HL-60 (cell line): ENCODE measurements at regions not wholly inside any gene's neighbourhood (a gene's known extent, or its start where the extent isn't known, plus 50 kb on each side); places are given as distances from the start of the nearest gene placed in this dataset.
A peak's percentile ranks its signal among the peaks of the same experiment; 100 is the strongest.

Experiments
- DNase-seq, 2 experiments: peaks; one replicate each; pipeline ENCODE4 v3.0.0-alpha.2; 2010 to 2020; ENCODE audit warnings: low read depth in 1 of 2, low spot score in 1 of 2
- H3K27ac ChIP-seq: fragments of 250-450 bp; sonication (Bioruptor Pico); replicated peaks from 2 replicates; pipeline ENCODE4 v1.5.1; 2020; ENCODE audit warnings: mild to moderate bottlenecking, moderate library complexity
- H3K27me3 ChIP-seq: fragments of 250-450 bp; sonication (Bioruptor Pico); 2 replicates; pipeline ENCODE4 v1.5.1; 2021; ENCODE audit warnings: mild to moderate bottlenecking, moderate library complexity; ENCODE audit not compliant: insufficient read depth, poor library complexity, severe bottlenecking
- H3K4me3 ChIP-seq: replicated peaks from 2 replicates; pipeline ENCODE4 v1.5.1; 2011; ENCODE audit warnings: mild to moderate bottlenecking, control low read depth, low read length; ENCODE audit not compliant: insufficient read depth
- GABPA ChIP-seq: IDR thresholded peaks from 2 replicates; pipeline ENCODE4 v1.6.1; 2012; ENCODE audit warnings: low read depth
- POLR2AphosphoS5 ChIP-seq: IDR thresholded peaks from 2 replicates; pipeline ENCODE4 v1.6.1; 2012; ENCODE audit warnings: low read depth
- SPI1 ChIP-seq: IDR thresholded peaks from 2 replicates; pipeline ENCODE4 v1.6.1; 2012; ENCODE audit warnings: low read depth, mild to moderate bottlenecking, borderline replicate concordance
- TF ChIP-seq, protein P1 (sequence below): IDR thresholded peaks from one replicate; pipeline ENCODE4 v1.5.1; 2011; ENCODE audit warnings: low read length, control low read depth, inconsistent platforms; ENCODE audit not compliant: insufficient read depth
- TF ChIP-seq, protein P2 (sequence below): IDR thresholded peaks from 2 replicates; pipeline ENCODE4 v1.6.1; 2012; ENCODE audit warnings: low read depth; ENCODE audit not compliant: insufficient replicate concordance

DNA sequence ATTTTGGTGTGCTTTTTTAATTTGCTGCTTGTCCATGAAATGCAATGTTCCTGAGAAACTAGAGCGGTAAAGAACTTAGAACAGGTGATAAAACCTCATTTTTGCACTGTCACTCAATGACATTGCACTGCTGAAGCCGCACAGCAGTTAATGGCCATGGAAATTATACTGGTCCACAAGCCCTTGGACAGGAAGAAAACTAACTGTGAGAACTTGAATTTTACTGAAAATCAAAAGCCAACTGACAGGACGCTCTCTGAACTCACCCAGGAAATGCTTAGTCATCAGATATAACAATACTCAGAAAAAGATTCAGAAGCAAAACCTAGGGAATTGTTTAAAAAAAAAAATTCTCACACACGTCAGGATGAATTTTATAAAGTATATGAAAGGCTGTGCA, 246.4 kb upstream of the SLC7A11 start:
- TF ChIP-seq GABPA (no peak), POLR2AphosphoS5 (no peak), SPI1 (no peak)
- TF ChIP-seq, protein P1, sequence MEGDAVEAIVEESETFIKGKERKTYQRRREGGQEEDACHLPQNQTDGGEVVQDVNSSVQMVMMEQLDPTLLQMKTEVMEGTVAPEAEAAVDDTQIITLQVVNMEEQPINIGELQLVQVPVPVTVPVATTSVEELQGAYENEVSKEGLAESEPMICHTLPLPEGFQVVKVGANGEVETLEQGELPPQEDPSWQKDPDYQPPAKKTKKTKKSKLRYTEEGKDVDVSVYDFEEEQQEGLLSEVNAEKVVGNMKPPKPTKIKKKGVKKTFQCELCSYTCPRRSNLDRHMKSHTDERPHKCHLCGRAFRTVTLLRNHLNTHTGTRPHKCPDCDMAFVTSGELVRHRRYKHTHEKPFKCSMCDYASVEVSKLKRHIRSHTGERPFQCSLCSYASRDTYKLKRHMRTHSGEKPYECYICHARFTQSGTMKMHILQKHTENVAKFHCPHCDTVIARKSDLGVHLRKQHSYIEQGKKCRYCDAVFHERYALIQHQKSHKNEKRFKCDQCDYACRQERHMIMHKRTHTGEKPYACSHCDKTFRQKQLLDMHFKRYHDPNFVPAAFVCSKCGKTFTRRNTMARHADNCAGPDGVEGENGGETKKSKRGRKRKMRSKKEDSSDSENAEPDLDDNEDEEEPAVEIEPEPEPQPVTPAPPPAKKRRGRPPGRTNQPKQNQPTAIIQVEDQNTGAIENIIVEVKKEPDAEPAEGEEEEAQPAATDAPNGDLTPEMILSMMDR, result no peak
- TF ChIP-seq, protein P2, sequence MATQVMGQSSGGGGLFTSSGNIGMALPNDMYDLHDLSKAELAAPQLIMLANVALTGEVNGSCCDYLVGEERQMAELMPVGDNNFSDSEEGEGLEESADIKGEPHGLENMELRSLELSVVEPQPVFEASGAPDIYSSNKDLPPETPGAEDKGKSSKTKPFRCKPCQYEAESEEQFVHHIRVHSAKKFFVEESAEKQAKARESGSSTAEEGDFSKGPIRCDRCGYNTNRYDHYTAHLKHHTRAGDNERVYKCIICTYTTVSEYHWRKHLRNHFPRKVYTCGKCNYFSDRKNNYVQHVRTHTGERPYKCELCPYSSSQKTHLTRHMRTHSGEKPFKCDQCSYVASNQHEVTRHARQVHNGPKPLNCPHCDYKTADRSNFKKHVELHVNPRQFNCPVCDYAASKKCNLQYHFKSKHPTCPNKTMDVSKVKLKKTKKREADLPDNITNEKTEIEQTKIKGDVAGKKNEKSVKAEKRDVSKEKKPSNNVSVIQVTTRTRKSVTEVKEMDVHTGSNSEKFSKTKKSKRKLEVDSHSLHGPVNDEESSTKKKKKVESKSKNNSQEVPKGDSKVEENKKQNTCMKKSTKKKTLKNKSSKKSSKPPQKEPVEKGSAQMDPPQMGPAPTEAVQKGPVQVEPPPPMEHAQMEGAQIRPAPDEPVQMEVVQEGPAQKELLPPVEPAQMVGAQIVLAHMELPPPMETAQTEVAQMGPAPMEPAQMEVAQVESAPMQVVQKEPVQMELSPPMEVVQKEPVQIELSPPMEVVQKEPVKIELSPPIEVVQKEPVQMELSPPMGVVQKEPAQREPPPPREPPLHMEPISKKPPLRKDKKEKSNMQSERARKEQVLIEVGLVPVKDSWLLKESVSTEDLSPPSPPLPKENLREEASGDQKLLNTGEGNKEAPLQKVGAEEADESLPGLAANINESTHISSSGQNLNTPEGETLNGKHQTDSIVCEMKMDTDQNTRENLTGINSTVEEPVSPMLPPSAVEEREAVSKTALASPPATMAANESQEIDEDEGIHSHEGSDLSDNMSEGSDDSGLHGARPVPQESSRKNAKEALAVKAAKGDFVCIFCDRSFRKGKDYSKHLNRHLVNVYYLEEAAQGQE, result no peak
- Histone ChIP-seq H3K27me3 (no peaks in the 10 kb centered on the region), H3K4me3 (no peak overlapping the region), H3K27ac (peak overlapping the region; percentile 17; the same call in 1 of the 2 replicates)
- DNase-seq, result no peak

DNA sequence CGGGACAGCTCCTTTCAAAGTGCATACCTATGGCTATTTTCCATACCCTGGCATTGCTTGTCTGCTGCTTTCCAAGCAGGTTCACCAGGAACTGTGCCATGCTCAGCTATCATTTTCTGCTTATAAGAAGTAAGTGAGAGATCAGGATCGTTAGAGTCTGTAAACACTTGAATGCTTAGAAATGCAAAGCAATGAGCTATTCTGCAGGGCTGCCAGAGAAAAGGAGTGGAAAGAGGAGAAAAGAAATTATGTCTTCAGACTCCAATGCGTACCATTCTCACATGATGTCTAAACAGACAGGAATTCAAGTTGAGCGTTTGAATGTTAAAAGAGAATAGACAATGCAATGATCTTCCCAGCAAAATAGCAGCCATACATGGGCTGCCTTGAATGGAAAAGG, 245.5 kb upstream of the SLC7A11 start:
- Histone ChIP-seq H3K27me3 (no peaks in the 10 kb centered on the region), H3K27ac (no peak overlapping the region), H3K4me3 (no peak overlapping the region)
- TF ChIP-seq, protein P2, result no peak
- TF ChIP-seq SPI1 (no peak), GABPA (no peak), POLR2AphosphoS5 (no peak)
- TF ChIP-seq, protein P1, result no peak
- DNase-seq, result no peak

DNA sequence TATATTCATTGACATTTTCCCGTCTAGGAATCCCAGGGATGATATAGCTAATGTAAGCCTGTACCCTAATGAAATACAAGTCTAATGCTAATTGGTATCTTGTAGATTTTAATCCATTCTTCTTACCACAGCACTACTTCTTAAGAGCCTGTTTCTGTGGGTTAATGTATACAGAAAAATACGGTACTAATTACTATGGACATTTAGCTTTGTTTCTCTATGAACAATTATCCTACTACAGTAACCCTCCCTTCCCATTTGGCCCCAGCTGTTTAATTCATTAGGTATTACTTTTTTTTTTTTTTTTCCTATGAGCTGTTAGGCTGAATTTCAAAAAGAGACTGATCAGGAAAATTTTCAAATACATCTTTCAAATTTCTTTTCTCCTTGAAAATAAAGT, 245.1 kb upstream of the SLC7A11 start:
- H3K27ac ChIP-seq, result no peak overlapping the region
- DNase-seq, result no peak
- TF ChIP-seq, protein P2, result no peak
- H3K4me3 ChIP-seq, result no peak overlapping the region
- no peaks in the 10 kb centered on the region for H3K27me3 ChIP-seq

DNA sequence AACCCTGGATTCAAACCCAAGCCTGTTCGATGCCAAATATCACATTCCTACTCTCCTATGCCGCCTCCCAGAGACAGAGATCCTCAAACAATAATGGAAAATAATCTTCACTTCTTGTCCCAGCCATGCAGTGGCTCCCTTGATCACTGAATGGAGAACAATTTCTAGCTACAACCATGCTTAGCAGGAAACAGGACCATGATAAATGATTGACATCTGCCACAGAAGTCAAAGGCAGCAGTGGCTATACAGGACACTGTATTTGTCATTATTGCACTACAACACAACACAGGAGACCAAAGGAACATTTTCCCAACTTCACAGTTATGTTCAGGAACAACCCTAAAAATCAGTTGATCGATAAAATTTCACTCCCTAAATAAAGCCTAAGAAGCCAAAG, 243.3 kb upstream of the SLC7A11 start:
- TF ChIP-seq, protein P1, result no peak
- TF ChIP-seq GABPA (no peak), POLR2AphosphoS5 (no peak), SPI1 (no peak)
- TF ChIP-seq, protein P2, result no peak
- H3K27ac ChIP-seq, result no peak overlapping the region
- no peak for DNase-seq
- H3K4me3 ChIP-seq, result no peak overlapping the region
- no peaks in the 10 kb centered on the region for H3K27me3 ChIP-seq
